GM21390 (cell line): ENCODE measurements at regions not wholly inside any gene's neighbourhood (a gene's known extent, or its start where the extent isn't known, plus 50 kb on each side); places are given as distances from the start of the nearest gene placed in this dataset.

Experiments
- ATAC-seq: cut with Tn5 transposase; IDR thresholded peaks from one replicate; pipeline ENCODE4 v1.9.1; 2021; ENCODE audit not compliant: unreplicated experiment

DNA sequence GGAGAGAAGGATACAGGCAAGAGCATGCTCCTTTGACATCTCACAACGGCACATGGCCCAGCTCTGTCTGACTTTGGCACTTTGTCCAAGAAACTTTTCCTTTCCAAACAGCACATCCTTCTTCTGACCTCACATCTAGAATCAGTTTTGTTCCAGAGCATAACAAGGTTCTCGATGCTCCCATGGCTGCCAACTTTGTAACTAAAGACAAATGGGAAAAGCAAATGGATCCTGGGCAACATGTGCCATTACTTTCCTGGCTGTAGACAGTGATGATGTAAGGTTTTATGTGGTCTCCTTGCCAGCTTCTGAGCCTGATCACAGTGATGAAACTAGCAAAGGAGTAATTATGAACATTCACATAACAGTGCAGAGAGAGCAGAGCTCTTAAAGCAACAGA is 171.8 kb upstream of the C1orf87 start:
- no peak for ATAC-seq

DNA sequence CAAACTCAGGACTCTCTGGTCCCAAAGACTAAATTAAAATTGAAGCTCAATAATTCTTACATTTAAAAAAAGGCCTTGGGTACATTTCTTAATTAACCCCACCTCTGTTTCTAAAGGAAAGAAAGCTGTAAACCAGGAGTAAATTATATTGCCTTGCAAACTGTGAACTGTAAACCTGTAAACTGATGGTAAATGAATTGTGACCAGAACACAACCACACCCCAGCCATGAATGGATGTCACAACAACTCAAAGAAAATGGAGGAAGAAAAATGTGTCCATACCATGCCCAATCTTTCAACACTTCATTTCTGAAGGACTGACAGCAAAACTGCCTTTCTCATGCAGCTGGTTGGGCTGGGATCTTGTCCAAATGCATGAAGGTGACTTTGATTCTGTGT is 171.3 kb upstream of the C1orf87 start:
- no peak for ATAC-seq

DNA sequence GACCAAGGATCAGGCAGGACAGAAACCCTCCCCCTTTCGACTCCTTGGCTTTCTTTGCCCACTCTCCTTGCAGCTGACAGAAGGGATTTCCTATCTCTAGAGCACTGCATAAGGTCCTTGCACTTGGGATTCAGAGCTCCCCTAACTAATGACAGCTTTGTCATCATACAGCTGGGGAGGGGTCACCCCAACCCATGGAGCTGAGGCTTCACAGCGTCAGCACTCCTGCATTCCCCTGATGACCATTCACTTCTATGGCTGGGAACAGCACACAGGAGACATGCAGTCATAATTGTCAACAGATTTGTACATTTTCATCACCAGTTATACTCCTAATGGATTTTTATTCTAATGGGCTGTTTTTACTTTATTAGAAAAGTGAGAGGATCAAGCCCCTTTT is 161.7 kb upstream of the C1orf87 start:
- no peak for ATAC-seq

DNA sequence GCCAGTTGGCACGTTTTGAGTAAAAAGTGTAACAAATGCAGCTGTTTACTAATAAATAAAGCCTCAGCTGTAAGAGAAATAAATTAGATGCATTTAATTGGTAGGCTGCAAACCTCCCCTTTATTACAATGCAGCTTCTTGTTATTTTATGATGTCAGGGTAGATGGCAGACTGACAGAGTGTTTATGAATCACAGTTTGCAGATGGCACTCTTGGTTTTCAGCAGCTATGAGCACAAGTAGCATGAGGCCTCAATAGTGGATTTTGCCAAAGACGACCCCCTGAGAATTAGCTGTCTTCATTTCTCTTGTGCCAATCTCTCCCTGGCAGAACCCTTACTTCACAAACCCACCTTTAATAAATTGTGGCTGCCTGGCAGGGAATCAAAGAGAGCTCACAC is 161.2 kb upstream of the C1orf87 start:
- ATAC-seq, result no peak

DNA sequence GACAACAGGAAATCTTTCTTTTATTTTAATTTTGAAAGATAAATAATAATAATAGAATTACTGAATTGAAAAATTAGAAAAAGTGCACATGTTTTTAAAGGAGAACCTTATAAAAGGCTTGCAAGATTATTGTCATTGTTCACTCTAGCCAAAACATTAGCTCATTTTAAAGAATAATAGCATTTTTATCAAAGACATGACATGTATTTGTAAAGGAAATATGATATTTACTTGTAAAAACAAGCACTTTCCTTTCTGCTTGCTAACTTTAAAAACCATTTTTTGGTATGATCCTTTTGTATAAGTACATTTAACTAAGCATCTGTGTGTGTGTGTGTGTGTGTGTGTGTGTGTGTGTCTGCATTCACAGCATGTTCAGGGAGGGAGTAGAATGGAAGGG is 156.3 kb upstream of the C1orf87 start:
- ATAC-seq, result no peak

DNA sequence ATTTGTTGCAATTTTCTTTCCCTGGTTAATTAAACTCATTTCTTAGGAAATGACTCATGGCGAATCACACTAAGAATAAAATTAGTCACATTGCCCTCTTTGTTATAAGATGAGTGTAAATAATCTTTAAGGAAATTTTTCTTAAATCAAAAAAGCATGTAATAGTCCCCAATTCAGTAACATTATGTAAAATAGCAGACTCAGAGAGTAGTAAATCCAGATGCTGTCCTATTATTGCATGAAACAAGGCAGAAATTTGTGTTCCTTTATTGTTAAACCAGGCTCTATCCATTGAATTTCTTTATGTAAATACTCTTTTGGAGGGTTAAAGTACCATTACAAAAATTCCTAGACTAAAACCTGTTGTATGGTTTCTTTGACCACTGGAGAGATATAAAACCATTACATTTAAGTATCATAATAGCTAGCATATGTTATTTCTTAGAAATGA is 154.5 kb upstream of the C1orf87 start:
- no peak for ATAC-seq

DNA sequence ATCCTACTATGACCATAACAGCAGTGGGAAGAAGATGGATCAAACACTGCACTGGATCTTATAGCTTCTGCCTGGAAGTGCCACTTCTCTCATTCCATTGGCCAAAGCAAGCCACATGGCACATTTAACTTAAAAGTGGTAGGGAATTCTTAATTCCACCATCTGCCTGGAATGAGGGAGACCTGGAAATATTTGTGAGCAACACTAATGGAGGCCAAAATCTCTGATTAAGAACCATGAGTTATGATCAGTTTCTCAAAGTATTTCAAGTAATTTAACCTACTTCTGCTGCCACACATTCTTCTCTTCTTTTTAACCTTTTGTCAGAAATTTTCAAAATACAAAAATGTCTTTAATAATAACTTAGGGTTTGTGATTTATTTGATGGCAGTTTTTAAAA is 154.0 kb upstream of the C1orf87 start:
- no peak for ATAC-seq

DNA sequence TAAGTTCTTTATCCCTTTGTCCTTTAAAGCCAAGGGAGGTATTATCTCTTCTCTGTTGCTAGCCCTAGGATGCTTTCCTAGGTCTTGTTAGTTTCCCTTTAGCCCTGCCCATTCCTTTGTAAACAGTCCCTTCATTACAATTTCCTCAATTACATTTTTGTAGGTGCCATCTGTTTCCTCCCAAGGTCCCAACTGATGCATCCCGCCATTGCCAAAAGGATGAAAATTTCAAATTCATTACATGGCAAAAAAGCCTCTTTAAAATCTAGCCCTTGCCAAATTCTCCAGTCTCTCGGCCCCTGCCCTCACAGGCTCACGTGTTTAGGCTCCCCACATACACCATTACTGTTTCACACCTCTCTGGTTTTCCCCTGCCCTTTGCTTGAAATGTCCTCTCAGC is 151.9 kb upstream of the C1orf87 start:
- no peak for ATAC-seq

DNA sequence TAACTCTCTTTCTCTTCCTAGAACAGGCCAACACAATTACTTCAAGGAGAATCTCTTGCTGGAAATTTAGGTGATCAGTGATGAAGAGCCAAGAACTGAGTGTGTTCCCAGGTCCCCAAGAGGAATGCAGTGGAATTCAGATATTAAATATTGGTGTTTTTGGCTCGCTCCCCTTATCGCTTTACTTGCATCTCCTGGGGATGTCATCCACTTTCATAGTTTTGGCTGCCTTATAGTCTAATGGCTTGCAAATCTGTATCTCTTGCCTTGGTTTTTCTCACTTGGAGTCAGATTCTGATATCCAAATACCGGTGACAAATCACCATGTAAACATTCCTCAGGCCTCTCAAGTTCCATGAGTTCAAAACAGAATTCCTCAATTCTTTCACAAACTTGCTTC is 151.0 kb upstream of the C1orf87 start:
- no peak for ATAC-seq

DNA sequence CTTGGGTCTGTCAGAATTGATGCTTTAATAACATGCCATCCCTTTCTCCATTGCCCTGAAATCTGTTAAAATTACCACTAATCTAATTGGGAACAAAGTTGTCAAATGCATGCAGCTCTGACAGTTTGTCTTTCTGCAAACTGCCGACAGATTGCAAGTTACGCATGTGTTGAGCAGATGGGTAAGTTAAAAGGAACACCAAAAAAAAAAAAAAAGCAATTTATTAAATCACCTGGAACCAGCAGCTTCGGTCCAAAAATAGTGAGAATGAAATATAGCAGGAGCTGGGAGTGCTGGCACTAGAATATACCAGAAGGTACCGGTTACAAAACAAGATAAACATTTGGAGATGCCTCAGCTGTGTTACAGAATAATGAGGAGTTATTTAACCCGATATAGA is 149.6 kb upstream of the C1orf87 start:
- no peak for ATAC-seq

DNA sequence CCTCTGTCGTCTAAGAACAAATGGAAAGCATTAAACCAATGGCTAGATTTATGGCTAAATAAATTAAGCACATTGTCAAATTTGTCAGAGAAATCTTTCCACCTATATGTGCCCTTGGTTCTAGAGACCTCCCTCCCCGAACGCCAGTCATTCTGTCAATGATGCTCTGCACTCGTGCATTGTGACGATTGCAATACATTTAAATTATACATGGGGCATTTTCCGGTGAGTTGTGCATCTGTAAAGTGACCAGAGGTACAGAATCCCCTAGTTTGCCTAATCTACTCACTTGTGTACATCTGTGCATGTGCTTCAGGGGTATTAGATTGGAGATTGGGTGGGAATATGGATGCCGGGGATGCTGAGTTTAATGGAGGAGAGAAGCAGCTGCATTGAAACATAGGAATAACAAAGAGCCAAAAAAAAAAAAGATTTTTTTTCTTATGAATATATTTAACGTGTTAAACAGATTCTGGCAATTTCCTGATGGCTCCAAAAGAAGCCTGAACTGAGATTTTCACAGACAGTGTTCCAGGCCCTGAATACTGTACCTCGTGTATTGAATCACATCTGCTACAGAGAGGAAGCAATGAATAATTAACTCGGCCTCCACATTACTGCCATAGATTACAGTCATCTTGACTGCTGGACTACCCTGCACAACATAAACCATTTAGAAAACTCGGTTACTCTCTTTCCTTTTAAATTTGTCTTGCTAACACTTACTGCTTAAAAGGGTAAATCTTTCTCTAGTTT is 149.0 kb upstream of the C1orf87 start:
- ATAC-seq, result no peak

DNA sequence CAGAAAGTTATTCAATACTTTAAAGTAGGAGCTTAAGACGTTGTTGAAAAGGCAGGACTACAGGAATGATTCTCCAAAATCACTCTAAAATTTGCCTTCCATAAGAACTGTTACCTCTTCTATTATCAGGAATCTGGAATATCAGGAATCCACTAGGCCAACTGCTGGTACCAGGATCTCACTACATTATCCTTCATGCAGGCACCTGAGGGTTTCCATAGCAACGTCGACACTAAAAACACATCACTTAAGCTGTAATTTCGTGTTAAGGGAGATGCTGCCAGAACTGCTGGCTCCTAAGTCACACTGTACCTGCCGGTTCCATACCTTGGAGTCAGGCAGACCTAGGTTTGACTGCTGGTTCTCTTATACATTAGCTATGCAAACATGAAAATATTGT is 139.7 kb upstream of the C1orf87 start:
- ATAC-seq, result no peak

DNA sequence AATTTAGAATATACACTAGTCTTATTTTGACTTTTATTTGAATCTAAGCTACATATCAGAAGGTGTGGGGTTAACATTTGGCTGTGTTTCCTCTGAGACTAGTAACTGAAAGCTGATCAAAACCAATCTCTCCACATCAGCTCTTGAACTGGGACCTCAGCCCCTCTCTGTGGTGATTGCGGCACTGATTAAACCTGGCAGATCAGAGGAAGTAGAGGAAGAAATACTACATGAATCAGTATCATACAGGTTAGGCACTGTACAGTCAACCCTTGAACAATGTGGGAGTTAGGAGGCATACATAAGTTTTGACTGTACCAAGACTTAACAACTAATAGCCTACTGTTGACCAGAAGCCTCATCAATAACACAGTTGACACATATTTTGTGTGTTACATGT is 122.5 kb upstream of the C1orf87 start:
- ATAC-seq, result no peak

DNA sequence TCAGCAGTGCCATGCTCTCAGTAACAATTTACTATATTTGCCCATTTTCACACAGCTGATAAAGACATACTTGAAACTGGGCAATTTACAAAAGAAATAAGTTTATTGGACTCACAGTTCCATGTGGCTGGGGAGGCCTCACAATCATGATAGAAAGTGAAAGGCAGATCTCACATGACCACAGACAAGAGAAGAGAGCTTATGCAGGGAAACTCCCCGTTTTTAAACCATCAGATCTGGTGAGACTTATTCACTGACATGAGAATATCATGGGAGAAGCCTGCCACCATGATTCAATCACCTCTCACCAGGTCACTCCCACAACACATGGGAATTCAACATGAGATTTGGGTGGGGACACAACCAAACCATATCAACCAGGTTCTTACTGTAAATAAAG is 112.1 kb upstream of the C1orf87 start:
- ATAC-seq, result no peak

DNA sequence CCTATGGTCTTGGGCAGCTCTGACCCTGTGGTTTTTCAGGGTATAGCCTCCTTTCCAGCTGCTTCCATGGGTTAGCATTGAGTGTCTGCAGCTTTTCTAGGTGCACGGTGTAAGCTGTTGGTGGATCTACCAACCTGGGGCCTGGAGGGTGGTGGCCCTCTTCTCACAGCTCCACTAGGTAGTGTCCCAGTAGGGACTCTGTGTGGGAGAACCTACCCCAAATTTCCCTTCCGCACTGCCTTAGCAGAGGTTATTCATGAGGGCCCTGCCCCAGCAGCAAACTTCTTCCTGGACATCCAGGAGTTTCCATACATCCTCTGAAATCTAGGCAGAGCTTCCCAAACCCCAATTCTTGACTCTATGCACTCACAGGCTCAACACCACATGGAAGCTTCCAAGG is 111.0 kb upstream of the C1orf87 start:
- no peak for ATAC-seq

DNA sequence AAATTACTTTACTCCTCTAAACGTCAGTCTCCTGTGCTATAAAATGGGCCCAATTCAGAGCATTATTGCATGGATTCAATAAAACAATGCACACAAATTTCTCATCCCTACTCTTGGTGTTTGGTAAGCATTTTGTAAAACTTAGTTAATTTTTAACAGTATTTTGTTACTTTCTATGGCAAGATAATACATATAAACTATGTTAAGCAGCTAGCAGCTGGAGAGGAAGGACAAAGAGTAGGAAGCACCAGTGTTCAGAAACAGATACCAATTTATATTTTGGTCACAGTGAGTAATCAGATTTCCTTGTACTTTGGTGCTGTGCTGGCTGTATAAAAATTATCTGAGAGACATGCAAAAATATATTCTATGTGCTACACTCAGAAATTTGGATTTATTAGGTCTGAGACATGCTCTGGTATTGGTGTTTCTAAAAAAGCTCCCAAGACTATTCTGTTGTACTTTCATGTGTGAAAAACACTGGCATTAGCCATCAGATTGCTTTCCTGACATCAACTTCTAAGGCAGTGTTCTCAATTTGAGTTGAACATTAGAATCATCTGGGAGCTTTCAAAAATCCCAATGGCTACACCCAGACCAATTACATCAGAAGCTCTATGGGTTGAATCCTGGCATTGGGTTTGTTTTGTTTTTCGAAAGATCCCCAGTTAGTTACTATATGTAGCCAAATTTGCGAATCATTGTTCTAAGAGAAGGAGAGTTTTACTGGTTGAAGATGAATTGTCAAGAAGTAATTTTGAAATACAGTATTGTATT is 100.3 kb upstream of the C1orf87 start:
- no peak for ATAC-seq

DNA sequence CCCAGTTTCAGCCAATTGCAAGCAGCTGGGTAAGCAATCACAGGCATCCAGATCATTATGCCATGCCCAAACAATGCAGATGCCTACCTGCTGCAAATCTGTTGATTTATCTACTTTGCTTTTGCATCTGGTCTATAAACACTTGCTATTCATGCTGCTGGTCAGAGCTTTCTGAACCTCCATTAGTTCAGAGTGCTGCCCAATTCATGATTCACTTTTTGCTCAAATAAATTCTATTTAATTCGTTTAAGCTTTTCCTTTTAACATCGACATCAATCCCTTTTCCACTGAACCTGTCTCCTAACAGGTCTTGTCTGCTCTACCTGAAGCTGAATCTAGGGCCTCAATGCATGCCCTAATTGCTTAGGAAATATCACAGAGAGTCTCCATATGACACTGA is 99.4 kb upstream of the C1orf87 start:
- ATAC-seq, result no peak

DNA sequence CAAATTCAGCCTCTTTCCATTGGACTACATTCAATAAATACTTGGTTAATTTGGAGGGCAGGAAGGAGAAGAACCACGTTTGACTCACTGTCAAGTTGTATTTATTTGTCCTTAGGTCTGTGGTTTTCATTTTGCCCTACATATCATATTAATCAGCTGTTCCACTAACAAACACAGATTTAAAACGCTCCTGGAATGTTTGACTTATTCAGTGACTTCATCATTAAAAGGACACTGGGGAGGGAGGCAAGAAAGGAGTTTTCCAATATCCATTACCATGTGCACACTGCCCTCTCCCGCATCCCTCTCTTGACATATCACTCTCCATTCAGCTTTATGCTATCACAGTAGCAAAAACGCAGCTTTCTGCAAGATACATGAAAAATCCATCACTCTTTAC is 98.2 kb upstream of the C1orf87 start:
- ATAC-seq, result no peak

DNA sequence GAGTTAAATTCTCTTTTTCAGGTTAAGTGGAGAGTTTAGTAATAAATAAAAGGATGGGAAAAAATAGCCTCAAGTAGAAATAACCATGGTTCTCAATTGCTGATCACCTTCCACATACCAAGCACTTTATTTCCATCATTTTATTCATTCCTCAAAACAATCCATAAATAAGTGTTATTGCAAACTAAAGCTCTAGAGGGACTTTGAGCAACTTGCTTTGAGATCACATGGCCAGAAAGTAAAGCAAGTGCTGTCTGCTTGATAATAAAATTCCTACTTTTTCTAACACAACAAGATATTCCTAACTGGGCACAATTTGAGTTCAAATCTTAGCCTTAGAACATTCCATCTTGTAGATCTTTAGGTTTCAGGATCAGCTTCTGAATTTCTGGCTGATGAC is 97.1 kb upstream of the C1orf87 start:
- ATAC-seq, result no peak

DNA sequence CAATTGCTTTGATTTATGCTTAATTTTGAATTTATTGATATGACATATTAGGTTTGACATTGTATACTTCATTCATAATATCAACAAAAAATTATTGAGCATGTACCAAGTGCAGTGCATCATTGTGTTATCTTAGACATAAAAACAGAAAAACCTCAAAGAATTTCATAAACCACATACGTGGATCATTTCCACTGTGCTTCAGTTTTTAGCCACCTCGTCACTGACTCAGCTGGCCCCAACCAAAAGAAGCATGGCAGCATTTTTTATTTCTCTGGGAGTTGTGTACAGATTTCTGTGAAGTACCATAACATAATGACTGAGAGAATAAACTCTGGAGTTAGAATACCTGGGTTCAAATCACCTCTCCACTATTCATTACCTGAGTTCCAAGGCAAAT is 95.6 kb upstream of the C1orf87 start:
- ATAC-seq, result no peak

DNA sequence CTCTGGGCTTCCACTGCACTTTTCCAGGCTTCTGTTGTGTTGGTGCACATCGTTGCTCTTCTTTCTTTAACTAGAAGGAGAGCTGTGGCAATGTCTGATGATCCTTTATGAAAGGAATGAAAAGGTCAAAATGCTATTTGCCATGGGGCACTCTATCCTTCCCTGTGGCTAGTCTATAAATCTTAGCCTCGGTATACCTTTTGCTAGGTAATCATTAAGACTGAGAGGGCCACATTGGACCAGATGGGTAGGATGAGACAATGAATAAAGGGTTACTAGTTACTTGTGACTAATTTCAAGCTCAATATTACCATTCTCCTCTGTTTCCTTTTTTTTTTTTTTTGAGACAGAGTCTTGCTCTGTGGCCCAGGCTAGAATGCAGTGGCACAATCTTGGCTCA is 89.4 kb upstream of the C1orf87 start:
- ATAC-seq, result no peak

DNA sequence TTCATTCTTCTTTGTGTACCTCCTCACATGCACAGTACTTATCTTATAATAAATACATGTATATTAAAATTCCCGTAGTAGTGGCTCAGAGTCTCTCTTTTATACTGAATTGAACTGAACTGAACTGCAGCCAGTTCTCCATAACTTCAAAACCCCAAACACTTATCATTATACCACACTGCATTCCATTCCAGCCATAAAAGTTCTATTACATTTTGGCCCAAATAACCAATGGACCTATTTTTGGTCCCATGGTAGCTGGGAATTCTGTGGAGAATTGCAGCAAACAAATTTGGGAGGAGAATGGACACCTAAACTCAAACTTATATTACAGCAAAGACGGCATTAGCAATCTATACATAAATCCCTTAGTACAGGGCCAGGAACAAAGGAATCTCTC is 86.6 kb upstream of the C1orf87 start:
- ATAC-seq, result no peak

DNA sequence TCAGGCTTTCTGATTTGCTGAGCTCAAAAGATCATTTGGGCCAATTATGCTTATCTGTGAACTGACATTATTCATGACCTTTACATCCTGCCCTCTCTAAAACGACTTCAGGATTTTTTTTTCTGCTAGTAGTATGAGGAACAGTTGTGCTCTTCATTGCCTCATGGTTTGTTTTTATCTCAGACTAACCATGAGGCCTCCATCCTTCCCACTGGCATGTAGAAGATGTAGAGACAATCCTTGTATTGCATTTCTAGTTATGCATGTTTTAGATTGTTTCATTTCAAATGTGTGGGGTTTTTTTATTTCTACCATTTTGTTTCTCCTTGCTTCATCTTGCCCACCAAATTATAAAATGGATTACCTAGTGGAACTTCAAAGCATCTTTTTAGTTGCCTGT is 82.8 kb upstream of the C1orf87 start:
- ATAC-seq, result no peak
